ELF-1 (cell line): ENCODE measurements at regions not wholly inside any gene's neighbourhood (a gene's known extent, or its start where the extent isn't known, plus 50 kb on each side); places are given as distances from the start of the nearest gene placed in this dataset.
"Not testable (repeated sequence)": the region's sequence is repeated elsewhere in the genome, so short reads cannot be mapped to it uniquely, and the experiment has no call there.

Source experiments
- DNase-seq: peaks from one replicate; pipeline ENCODE4 v3.0.0-alpha.2; 2016; ENCODE audit warnings: low read depth, low spot score

GRCh38 chr2:154582694-154583093, 115.8 kb upstream of the KCNJ3 start:
- DNase-seq = peak; percentile 34

- not testable (repeated sequence) for DNase-seq
Measured at GRCh38 chr2:154583274-154583673, 115.2 kb upstream of the KCNJ3 start.

- DNase-seq = no peak
Measured at GRCh38 chr2:154587739-154588138, 110.8 kb upstream of the KCNJ3 start.

- no peak for DNase-seq
Measured at GRCh38 chr2:154588838-154589237, 109.7 kb upstream of the KCNJ3 start.

GRCh38 chr2:154589514-154589913, 109.0 kb upstream of the KCNJ3 start:
- DNase-seq = no peak

GRCh38 chr2:154591294-154591820, 107.1 kb upstream of the KCNJ3 start:
- no peak for DNase-seq

GRCh38 chr2:154599189-154599588, 99.3 kb upstream of the KCNJ3 start:
- DNase-seq = no peak

- no peak for DNase-seq
Measured at GRCh38 chr2:154600927-154601494, 97.5 kb upstream of the KCNJ3 start.

- no peak for DNase-seq
Measured at GRCh38 chr2:154603682-154604081, 94.8 kb upstream of the KCNJ3 start.

GRCh38 chr2:154608438-154608837, 90.1 kb upstream of the KCNJ3 start:
- no peak for DNase-seq

- no peak for DNase-seq
Measured at GRCh38 chr2:154614906-154615305, 83.6 kb upstream of the KCNJ3 start.

- DNase-seq = no peak
Measured at GRCh38 chr2:154616659-154617058, 81.8 kb upstream of the KCNJ3 start.

GRCh38 chr2:154620471-154620870, 78.0 kb upstream of the KCNJ3 start:
- no peak for DNase-seq

GRCh38 chr2:154623819-154624218, 74.7 kb upstream of the KCNJ3 start:
- DNase-seq = peak; percentile 53

- no peak for DNase-seq
Measured at GRCh38 chr2:154637456-154637855, 61.0 kb upstream of the KCNJ3 start.

- no peak for DNase-seq
Measured at GRCh38 chr2:154638783-154639182, 59.7 kb upstream of the KCNJ3 start.

- DNase-seq = no peak
Measured at GRCh38 chr2:154640000-154640399, 58.5 kb upstream of the KCNJ3 start.
